GM18498 (cell line): ENCODE measurements at regions not wholly inside any gene's neighbourhood (a gene's known extent, or its start where the extent isn't known, plus 50 kb on each side); places are given as distances from the start of the nearest gene placed in this dataset.
"Not testable (repeated sequence)": the region's sequence is repeated elsewhere in the genome, so short reads cannot be mapped to it uniquely, and the experiment has no call there.

ENCODE experiments used
- ATAC-seq: cut with Tn5 transposase; IDR thresholded peaks from one replicate; pipeline ENCODE4 v1.9.1; 2021; ENCODE audit warnings: mild to moderate bottlenecking, moderate library complexity; ENCODE audit not compliant: unreplicated experiment

GRCh38 chr12:116427200-116427930 is 131.8 kb upstream of the MAP1LC3B2 start:
- ATAC-seq = no peak

DNA sequence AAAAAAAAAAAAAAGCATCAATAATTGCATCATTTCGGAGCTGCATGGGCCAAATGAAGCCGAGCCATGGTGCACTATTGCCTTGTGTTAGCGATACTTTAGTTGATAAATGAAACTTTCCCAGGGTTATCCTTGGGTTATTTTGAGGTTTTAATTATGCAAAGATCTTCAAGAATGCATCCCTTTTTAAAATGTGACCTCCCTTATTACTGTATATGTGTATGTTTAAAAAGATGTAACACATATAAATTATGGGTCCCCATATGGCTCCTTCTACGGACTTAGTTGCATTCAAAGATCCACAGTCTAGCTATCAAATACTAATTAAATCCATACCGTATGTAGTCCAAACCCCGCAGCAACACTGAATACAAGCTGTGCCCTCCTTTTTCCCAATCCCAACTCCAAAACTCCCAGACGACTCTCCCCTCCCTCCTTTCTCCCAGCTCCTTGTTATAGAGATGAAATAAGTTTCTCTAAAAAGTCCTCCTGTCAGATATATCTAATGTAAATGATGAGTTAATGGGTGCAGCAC is 129.3 kb upstream of the MAP1LC3B2 start:
- ATAC-seq = no peak

DNA sequence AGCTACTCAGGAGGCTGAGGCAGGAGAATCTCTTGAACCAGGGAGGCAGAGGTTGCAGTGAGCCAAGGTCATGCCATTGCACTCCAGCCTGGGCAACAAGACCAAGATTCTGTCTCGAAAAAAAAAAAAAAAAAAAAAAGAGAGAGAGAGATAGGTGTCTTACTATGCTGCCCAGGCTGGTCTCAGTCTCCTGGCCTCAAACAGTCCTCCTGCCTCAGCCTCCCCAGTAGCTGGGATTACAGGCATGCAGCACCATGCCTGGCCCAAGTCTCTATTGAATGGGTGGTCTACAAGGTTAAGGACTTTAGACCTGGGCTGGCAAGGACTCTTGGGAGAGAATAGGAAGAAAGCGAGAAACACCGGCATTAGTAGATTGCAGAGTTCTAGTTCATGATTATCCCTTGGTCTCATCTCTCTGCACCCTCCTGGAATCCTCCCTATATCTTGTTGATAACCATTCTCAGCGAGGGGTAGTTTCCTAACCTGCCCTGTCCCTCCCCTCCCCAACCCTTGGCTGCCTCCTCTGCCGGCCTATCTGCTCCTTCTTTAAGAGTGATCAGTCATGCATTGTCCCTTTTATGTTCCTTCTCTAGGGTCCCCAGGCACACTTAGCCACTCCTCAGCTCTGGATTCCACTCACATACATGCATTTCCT is 128.1 kb upstream of the MAP1LC3B2 start:
- no peak for ATAC-seq

DNA sequence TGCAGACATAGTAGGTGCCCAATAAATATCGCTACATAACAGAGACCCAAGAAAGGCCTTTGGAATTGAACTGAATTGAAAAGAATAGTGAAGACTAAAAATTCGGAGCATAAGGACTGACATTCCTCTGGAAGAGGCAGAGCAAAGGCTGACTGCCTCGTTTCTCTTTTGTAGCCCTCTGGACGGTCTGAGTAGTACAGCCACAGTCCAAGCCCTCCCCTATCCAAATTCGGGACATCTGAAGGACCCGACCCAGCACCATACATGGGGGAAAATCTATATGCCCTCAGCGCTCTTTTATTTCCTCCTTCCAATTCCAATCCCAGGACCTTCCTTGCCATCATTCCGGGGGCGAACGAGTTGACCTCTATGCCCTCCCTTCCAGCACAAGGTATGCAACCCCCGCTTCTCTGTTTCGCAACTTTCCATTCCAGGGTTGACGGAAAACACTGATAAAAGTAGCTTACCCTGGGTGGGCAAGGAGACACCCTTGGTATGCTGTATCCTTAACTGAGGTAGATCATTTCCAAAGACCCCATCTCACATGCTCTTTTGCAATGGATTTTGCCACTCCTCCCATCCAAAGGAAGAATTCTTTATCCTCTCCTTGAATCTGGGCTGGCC is 127.4 kb upstream of the MAP1LC3B2 start:
- no peak for ATAC-seq

GRCh38 chr12:116432314-116432750 is 126.8 kb upstream of the MAP1LC3B2 start:
- no peak for ATAC-seq

- no peak for ATAC-seq
Observed at GRCh38 chr12:116433249-116433648, 125.9 kb upstream of the MAP1LC3B2 start.

DNA sequence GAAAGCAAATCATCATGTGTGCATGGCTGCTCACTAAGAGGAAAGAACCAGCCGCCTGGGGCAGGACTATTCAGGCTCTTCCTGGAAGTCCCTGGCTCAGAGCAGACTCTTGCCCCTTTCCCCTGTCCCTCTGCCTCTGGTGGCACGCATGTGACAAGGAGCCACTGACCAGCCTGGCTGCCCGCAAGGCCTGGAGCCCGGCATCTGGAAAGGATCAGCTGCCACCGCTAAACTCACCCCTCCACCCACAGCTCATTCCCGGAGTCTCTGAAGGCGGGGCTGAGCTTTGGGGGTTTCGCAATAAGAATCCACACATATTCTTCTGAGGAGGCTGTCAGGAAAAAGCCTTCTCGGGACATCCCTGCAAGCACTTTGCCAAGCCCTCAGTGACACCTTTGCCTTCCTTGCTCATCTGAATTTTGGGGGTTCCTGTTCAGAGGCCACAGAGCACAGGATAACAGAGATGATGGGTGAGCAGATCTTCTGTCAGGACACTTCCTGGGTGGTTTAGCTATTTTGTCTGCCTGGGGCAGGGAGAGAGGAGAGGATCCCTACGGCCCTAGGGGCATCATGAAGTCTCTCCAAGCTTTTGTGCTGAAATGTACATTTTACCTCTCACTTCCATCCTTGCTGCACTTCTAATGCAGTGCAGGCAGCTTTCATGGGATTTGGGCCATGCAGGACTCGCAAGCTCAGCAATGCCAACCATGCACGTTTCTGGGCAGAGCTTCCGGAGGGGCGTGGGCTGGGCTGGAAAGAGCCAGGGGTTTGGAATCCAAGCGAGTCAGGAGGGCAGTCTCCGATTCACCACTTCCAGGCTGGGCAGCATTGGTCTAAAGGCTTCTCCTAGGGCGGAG is 124.8 kb upstream of the MAP1LC3B2 start:
- ATAC-seq = no peak

GRCh38 chr12:116435984-116436383 is 123.2 kb upstream of the MAP1LC3B2 start:
- no peak for ATAC-seq

GRCh38 chr12:116436561-116437249 is 122.5 kb upstream of the MAP1LC3B2 start:
- ATAC-seq = no peak

DNA sequence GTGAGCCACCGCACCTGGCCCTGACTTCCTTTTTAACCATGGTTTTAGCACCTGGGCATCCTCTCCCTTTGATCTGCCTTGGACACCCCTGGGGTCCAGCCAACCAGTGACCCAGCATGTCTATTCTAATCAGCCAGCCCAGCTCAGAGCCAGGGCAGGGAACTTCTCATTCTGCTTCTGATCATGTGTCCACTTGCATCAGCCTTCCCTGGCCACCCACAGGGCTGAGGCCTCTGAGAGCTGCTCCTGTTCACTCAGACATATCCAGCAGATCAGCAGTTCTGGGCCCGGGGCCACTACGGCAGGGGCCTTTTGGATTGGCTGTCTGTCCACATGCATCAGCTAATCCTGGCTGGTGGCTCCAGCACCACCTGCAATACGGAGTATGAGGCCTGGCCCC is 117.9 kb upstream of the MAP1LC3B2 start:
- no peak for ATAC-seq

DNA sequence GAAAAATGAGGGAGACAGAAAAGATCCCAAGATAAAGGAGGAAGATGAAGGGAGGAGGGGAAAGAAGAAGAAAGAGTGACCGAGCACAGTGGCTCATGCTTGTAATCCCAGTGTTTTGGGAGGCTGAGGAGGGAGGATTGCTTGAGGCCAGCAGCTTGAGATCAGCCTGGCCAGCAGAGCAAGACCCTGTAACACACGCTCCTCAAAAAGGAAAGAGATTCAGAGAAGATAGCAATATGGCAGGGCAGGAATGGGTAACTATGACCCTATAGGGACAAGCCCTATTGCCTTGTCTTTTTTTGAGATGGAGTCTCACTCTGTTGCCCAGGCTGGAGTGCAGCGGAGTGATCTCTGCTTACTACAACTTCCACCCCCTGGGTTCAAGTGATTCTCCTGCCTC is 116.9 kb upstream of the MAP1LC3B2 start:
- no peak for ATAC-seq

DNA sequence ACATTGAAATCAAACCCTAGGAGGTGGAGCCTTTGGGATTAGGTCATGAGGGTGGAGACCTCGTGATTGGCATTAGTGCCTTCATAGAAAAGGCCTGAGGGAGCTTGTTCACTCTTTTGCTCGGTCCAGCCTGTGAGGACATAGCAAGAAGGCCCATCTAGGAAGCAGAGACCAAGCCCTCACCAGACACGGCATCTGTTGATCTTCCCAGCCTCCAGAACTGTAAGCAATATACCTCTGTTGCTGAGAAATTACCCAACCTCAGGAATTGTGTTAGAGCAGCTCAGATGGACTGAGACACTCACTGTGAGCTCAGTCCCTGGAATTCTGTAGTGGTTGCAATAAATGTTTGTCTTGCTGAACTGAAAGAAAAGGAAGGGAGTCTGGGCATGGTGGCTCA is 116.2 kb upstream of the MAP1LC3B2 start:
- ATAC-seq = no peak

- no peak for ATAC-seq
Observed at GRCh38 chr12:116443821-116444589, 115.2 kb upstream of the MAP1LC3B2 start.

- ATAC-seq = no peak
Observed at GRCh38 chr12:116444590-116444943, 114.6 kb upstream of the MAP1LC3B2 start.

- no peak for ATAC-seq
Observed at GRCh38 chr12:116448165-116448739, 110.9 kb upstream of the MAP1LC3B2 start.

- no peak for ATAC-seq
Observed at GRCh38 chr12:116450406-116450910, 108.7 kb upstream of the MAP1LC3B2 start.

GRCh38 chr12:116452975-116453374 is 106.2 kb upstream of the MAP1LC3B2 start:
- ATAC-seq = not testable (repeated sequence)

- no peak for ATAC-seq
Observed at GRCh38 chr12:116453631-116454030, 105.5 kb upstream of the MAP1LC3B2 start.

DNA sequence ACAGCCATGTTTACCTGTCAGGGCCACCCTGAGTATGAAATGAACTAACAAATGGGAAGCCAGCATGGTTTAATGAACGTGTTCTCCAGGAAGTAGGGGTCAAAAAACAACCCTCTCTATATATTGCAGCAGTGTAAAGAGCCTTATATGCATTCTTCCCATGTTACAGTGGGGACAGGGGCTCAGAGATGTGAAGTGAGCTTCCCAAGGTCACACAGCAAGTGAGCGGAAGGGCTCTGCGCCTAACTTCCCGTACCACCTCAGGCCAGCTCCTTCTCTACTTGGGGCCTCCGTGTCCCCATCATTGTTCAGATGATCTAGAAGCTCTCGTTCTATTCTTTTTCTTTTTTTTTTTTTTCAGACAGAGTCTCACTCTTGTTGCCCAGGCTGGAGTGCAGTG is 105.1 kb upstream of the MAP1LC3B2 start:
- no peak for ATAC-seq
